ENCODE measurements at regions not wholly inside any gene's neighbourhood (a gene's known extent, or its start where the extent isn't known, plus 50 kb on each side); places are given as distances from the start of the nearest gene placed in this dataset.

GRCh38 chr6:166758136-166758704, 131.2 kb upstream of the RPS6KA2 start:
- no peak overlapping the region for H3K4me3 ChIP-seq (ENCODE audit: control insufficient read depth in 1 of 7, extremely low read depth in 1 of 7, insufficient read depth in 4 of 7, low read depth in 2 of 7, low read length in 6 of 7)
- no peak for DNase-seq
- H3K27ac ChIP-seq (ENCODE audit: insufficient read depth in 1 of 2, low read depth in 1 of 2, low read length in 2 of 2, poor library complexity in 1 of 2, severe bottlenecking in 2 of 2): no peak overlapping the region
- H3K27me3 ChIP-seq (replicated peaks in 2 of 5; ENCODE audit: control insufficient read depth in 4 of 5, insufficient read depth in 5 of 5, low read length in 4 of 5): peaks cover 0 to 26% (median 4%) of the 10 kb centered on the region in 5 experiments
- POLR2A ChIA-PET: no interaction called here
- CTCF ChIA-PET: interaction anchor here (1.1 to 2.1 kb wide), 4 partner anchors 10 to 323 kb away, joined by 3 to 8 read pairs (median 5); no protein-coding TSS in a partner anchor
- peaks cover 6 to 15% (median 11%) of the 10 kb centered on the region in 4 experiments for H3K4me1 ChIP-seq (ENCODE audit: control extremely low read depth in 1 of 4, control insufficient read depth in 4 of 4, insufficient read depth in 4 of 4, low read length in 3 of 4)
- H3K9me3 ChIP-seq (ENCODE audit: control extremely low read depth in 1 of 5, control insufficient read depth in 4 of 5, insufficient read depth in 2 of 5, low read depth in 1 of 5, low read length in 4 of 5): no peaks in the 10 kb centered on the region
- WGBS (ENCODE audit: insufficient coverage): 77% methylated on average over 10 of the region's 15 CpGs
- H3K36me3 ChIP-seq (ENCODE audit: control insufficient read depth in 4 of 4, insufficient read depth in 4 of 4, low read length in 3 of 4): no peaks in the 10 kb centered on the region

- Histone ChIP-seq H3K4me1 (ENCODE audit: control extremely low read depth in 1 of 4, control insufficient read depth in 4 of 4, insufficient read depth in 4 of 4, low read length in 3 of 4) (peaks cover 7 to 15% (median 14%) of the 10 kb centered on the region in 4 experiments), H3K36me3 (ENCODE audit: control insufficient read depth in 4 of 4, insufficient read depth in 4 of 4, low read length in 3 of 4) (no peaks in the 10 kb centered on the region), H3K9me3 (ENCODE audit: control extremely low read depth in 1 of 5, control insufficient read depth in 4 of 5, insufficient read depth in 2 of 5, low read depth in 1 of 5, low read length in 4 of 5) (no peaks in the 10 kb centered on the region), H3K27me3 (replicated peaks in 2 of 5; ENCODE audit: control insufficient read depth in 4 of 5, insufficient read depth in 5 of 5, low read length in 4 of 5) (peaks cover 0 to 26% (median 4%) of the 10 kb centered on the region in 5 experiments), H3K4me3 (ENCODE audit: control insufficient read depth in 1 of 7, extremely low read depth in 1 of 7, insufficient read depth in 4 of 7, low read depth in 2 of 7, low read length in 6 of 7) (peak overlapping the region in 1 of 7 experiments; percentile 19), H3K27ac (ENCODE audit: insufficient read depth in 1 of 2, low read depth in 1 of 2, low read length in 2 of 2, poor library complexity in 1 of 2, severe bottlenecking in 2 of 2) (no peak overlapping the region)
- ChIA-PET CTCF (interaction anchor here (0.6 to 2.1 kb wide), 5 partner anchors 9 to 399 kb away, joined by 3 to 11 read pairs (median 5); no protein-coding TSS in a partner anchor), POLR2A (no interaction called here)
- WGBS (ENCODE audit: insufficient coverage): 49% methylated on average over 23 of the region's 24 CpGs
- DNase-seq: peak in 2 of 3 donors; percentile 53 to 54
These were observed 130.4 kb upstream of the RPS6KA2 start for GRCh38 chr6:166757232-166758135.

GRCh38 chr6:166754218-166755030, 127.4 kb upstream of the RPS6KA2 start:
- no peak for DNase-seq

GRCh38 chr6:166752928-166753721, 126.1 kb upstream of the RPS6KA2 start:
- H3K27me3 ChIP-seq (replicated peaks in 2 of 5; ENCODE audit: control insufficient read depth in 4 of 5, insufficient read depth in 5 of 5, low read length in 4 of 5): peaks cover 0 to 13% (median 4%) of the 10 kb centered on the region in 5 experiments
- POLR2A ChIA-PET: no interaction called here
- no peaks in the 10 kb centered on the region for H3K9me3 ChIP-seq (ENCODE audit: control extremely low read depth in 1 of 5, control insufficient read depth in 4 of 5, insufficient read depth in 2 of 5, low read depth in 1 of 5, low read length in 4 of 5)
- H3K4me3 ChIP-seq (ENCODE audit: control insufficient read depth in 1 of 7, extremely low read depth in 1 of 7, insufficient read depth in 4 of 7, low read depth in 2 of 7, low read length in 6 of 7): no peak overlapping the region
- 96% methylated on average over 4 of the region's 6 CpGs for WGBS (ENCODE audit: insufficient coverage)
- CTCF ChIA-PET: interaction anchor here (1.1 kb wide), 1 partner anchor 17 kb away, joined by 3 read pairs; no protein-coding TSS in a partner anchor
- H3K4me1 ChIP-seq (ENCODE audit: control extremely low read depth in 1 of 4, control insufficient read depth in 4 of 4, insufficient read depth in 4 of 4, low read length in 3 of 4): peaks cover under 1 to 36% (median 28%) of the 10 kb centered on the region in 4 experiments
- no peak for DNase-seq
- H3K36me3 ChIP-seq (ENCODE audit: control insufficient read depth in 4 of 4, insufficient read depth in 4 of 4, low read length in 3 of 4): no peaks in the 10 kb centered on the region
- no peak overlapping the region for H3K27ac ChIP-seq (ENCODE audit: insufficient read depth in 1 of 2, low read depth in 1 of 2, low read length in 2 of 2, poor library complexity in 1 of 2, severe bottlenecking in 2 of 2)

More at GRCh38 chr6:166754218-166755030, 127.4 kb upstream of the RPS6KA2 start:
- no peaks in the 10 kb centered on the region for H3K9me3 ChIP-seq (ENCODE audit: control extremely low read depth in 1 of 5, control insufficient read depth in 4 of 5, insufficient read depth in 2 of 5, low read depth in 1 of 5, low read length in 4 of 5)
- WGBS (ENCODE audit: insufficient coverage): 100% methylated on average over 12 of the region's 13 CpGs
- H3K36me3 ChIP-seq (ENCODE audit: control insufficient read depth in 4 of 4, insufficient read depth in 4 of 4, low read length in 3 of 4): no peaks in the 10 kb centered on the region
- H3K27me3 ChIP-seq (replicated peaks in 2 of 5; ENCODE audit: control insufficient read depth in 4 of 5, insufficient read depth in 5 of 5, low read length in 4 of 5): peaks cover 0 to 20% (median 4%) of the 10 kb centered on the region in 5 experiments
- ChIA-PET POLR2A (no interaction called here), CTCF (interaction anchor here (1.1 to 1.5 kb wide), 2 partner anchors 15 to 17 kb away, joined by 3 read pairs; no protein-coding TSS in a partner anchor)
- no peak overlapping the region for H3K4me3 ChIP-seq (ENCODE audit: control insufficient read depth in 1 of 7, extremely low read depth in 1 of 7, insufficient read depth in 4 of 7, low read depth in 2 of 7, low read length in 6 of 7)
- H3K4me1 ChIP-seq (ENCODE audit: control extremely low read depth in 1 of 4, control insufficient read depth in 4 of 4, insufficient read depth in 4 of 4, low read length in 3 of 4): peaks cover 7 to 36% (median 32%) of the 10 kb centered on the region in 4 experiments
- no peak overlapping the region for H3K27ac ChIP-seq (ENCODE audit: insufficient read depth in 1 of 2, low read depth in 1 of 2, low read length in 2 of 2, poor library complexity in 1 of 2, severe bottlenecking in 2 of 2)

GRCh38 chr6:166752097-166752496, 125.0 kb upstream of the RPS6KA2 start:
- WGBS (ENCODE audit: insufficient coverage): 100% methylated on average over 2 of the region's 9 CpGs
- ChIA-PET POLR2A (interaction anchor here (0.6 kb wide), 1 partner anchor 341 kb away, joined by 7 read pairs; no protein-coding TSS in a partner anchor), CTCF (interaction anchor here (0.8 to 2.3 kb wide), 4 partner anchors 12 to 52 kb away, joined by 3 to 7 read pairs (median 3); no protein-coding TSS in a partner anchor)
- Histone ChIP-seq H3K27ac (ENCODE audit: insufficient read depth in 1 of 2, low read depth in 1 of 2, low read length in 2 of 2, poor library complexity in 1 of 2, severe bottlenecking in 2 of 2) (no peak overlapping the region), H3K4me1 (ENCODE audit: control extremely low read depth in 1 of 4, control insufficient read depth in 4 of 4, insufficient read depth in 4 of 4, low read length in 3 of 4) (peaks cover 0 to 30% (median 25%) of the 10 kb centered on the region in 4 experiments), H3K9me3 (ENCODE audit: control extremely low read depth in 1 of 5, control insufficient read depth in 4 of 5, insufficient read depth in 2 of 5, low read depth in 1 of 5, low read length in 4 of 5) (no peaks in the 10 kb centered on the region), H3K4me3 (ENCODE audit: control insufficient read depth in 1 of 7, extremely low read depth in 1 of 7, insufficient read depth in 4 of 7, low read depth in 2 of 7, low read length in 6 of 7) (no peak overlapping the region), H3K36me3 (ENCODE audit: control insufficient read depth in 4 of 4, insufficient read depth in 4 of 4, low read length in 3 of 4) (no peaks in the 10 kb centered on the region), H3K27me3 (replicated peaks in 2 of 5; ENCODE audit: control insufficient read depth in 4 of 5, insufficient read depth in 5 of 5, low read length in 4 of 5) (peaks cover 0 to 4% (median 1%) of the 10 kb centered on the region in 5 experiments)
- DNase-seq: no peak

- 7% methylated on average over 16 of the region's 19 CpGs for WGBS (ENCODE audit: insufficient coverage)
- ChIA-PET POLR2A (interaction anchor here (0.5 to 1.0 kb wide), 3 partner anchors 16 to 241 kb away, joined by 3 to 5 read pairs (median 3); no protein-coding TSS in a partner anchor), CTCF (interaction anchor here (0.9 to 2.3 kb wide), 4 partner anchors 24 to 390 kb away, joined by 3 to 7 read pairs (median 3); no protein-coding TSS in a partner anchor)
- H3K27me3 ChIP-seq (replicated peaks in 2 of 5; ENCODE audit: control insufficient read depth in 4 of 5, insufficient read depth in 5 of 5, low read length in 4 of 5): peaks cover 0 to 3% (median 0%) of the 10 kb centered on the region in 5 experiments
- H3K4me3 ChIP-seq (ENCODE audit: control insufficient read depth in 1 of 7, extremely low read depth in 1 of 7, insufficient read depth in 4 of 7, low read depth in 2 of 7, low read length in 6 of 7): peak overlapping the region in 6 of 7 experiments; percentile 16 to 70 (median 44)
- no peaks in the 10 kb centered on the region for H3K36me3 ChIP-seq (ENCODE audit: control insufficient read depth in 4 of 4, insufficient read depth in 4 of 4, low read length in 3 of 4)
- peaks cover 0 to 30% (median 24%) of the 10 kb centered on the region in 4 experiments for H3K4me1 ChIP-seq (ENCODE audit: control extremely low read depth in 1 of 4, control insufficient read depth in 4 of 4, insufficient read depth in 4 of 4, low read length in 3 of 4)
- no peaks in the 10 kb centered on the region for H3K9me3 ChIP-seq (ENCODE audit: control extremely low read depth in 1 of 5, control insufficient read depth in 4 of 5, insufficient read depth in 2 of 5, low read depth in 1 of 5, low read length in 4 of 5)
- DNase-seq: peak; percentile 70 to 96 (median 94)
- no peak overlapping the region for H3K27ac ChIP-seq (ENCODE audit: insufficient read depth in 1 of 2, low read depth in 1 of 2, low read length in 2 of 2, poor library complexity in 1 of 2, severe bottlenecking in 2 of 2)
These were observed 124.1 kb upstream of the RPS6KA2 start for GRCh38 chr6:166751051-166751595.
